H1 (cell line): ENCODE measurements at regions not wholly inside any gene's neighbourhood (a gene's known extent, or its start where the extent isn't known, plus 50 kb on each side); places are given as distances from the start of the nearest gene placed in this dataset.

Experiments used
- CTCF ChIA-PET: fragments of 300-600 bp; sonication (Branson Sonifier 250); formaldehyde crosslinking; loops from one replicate; lab custom pipeline; 2021; ENCODE audit not compliant: partially characterized antibody; lab: Charles Lee
- POLR2A ChIA-PET: fragments of 300-600 bp; sonication (Branson Sonifier 250); formaldehyde crosslinking; loops from one replicate; lab custom pipeline; 2021; ENCODE audit warnings: inconsistent platforms; ENCODE audit not compliant: partially characterized antibody; lab: Charles Lee
- DNase-seq, 2 experiments: peaks; one replicate each; pipeline versions ENCODE4 v3.0.0 to v3.0.0-alpha.2; 2010 to 2022; ENCODE audit warnings: low spot score in 2 of 2, low read depth in 1 of 2, mixed read lengths in 1 of 2
- FAIRE-seq: peaks from 2 replicates; lab custom pipeline; 2011; peaks lifted over from hg19 to GRCh38; lab: Jason Lieb, UNC
- H2AFZ ChIP-seq: 2 replicates; pipeline ENCODE4 v1.8.1; 2012; ENCODE audit warnings: low read length, inconsistent platforms
- H2AK5ac ChIP-seq: 2 replicates; pipeline ENCODE4 v1.6.1; 2013; ENCODE audit warnings: low read depth, low read length
- H2BK120ac ChIP-seq: replicated peaks from 2 replicates; pipeline ENCODE3; 2013; ENCODE audit warnings: low read depth, low read length, inconsistent platforms
- H2BK12ac ChIP-seq: 2 replicates; pipeline ENCODE4 v1.6.1; 2013; ENCODE audit warnings: low read depth, low read length
- H2BK15ac ChIP-seq: 2 replicates; pipeline ENCODE4 v1.6.1; 2013; ENCODE audit warnings: low read length
- H2BK20ac ChIP-seq: 2 replicates; pipeline ENCODE4 v1.6.1; 2013; ENCODE audit warnings: low read length
- H2BK5ac ChIP-seq: 2 replicates; pipeline ENCODE4 v1.6.1; 2013; ENCODE audit warnings: low read depth, low read length
- H3K14ac ChIP-seq: 2 replicates; pipeline ENCODE4 v1.6.1; 2013; ENCODE audit warnings: inconsistent platforms; ENCODE audit not compliant: insufficient read length
- H3K18ac ChIP-seq: 2 replicates; pipeline ENCODE4 v1.6.1; 2013; ENCODE audit warnings: low read length; ENCODE audit errors: extremely low read depth
- H3K23ac ChIP-seq: 2 replicates; pipeline ENCODE4 v1.6.1; 2013; ENCODE audit warnings: inconsistent platforms; ENCODE audit not compliant: insufficient read length
- H3K23me2 ChIP-seq: 2 replicates; pipeline ENCODE4 v1.6.1; 2013; ENCODE audit warnings: low read depth, low read length
- H3K27ac ChIP-seq: 2 replicates; pipeline ENCODE4 v1.6.1; 2011; ENCODE audit warnings: low read depth, low read length, inconsistent platforms
- H3K27me3 ChIP-seq, 4 experiments: replicated peaks in 1 of 4; 1 replicate in 1 of 4; 2 replicates in 3 of 4; pipeline versions ENCODE4 v1.6.1 to v1.8.1; 2011 to 2013; ENCODE audit warnings: low read length in 3 of 4, mild to moderate bottlenecking in 3 of 4, inconsistent platforms in 2 of 4, mixed read lengths in 2 of 4, moderate library complexity in 1 of 4; ENCODE audit not compliant: control insufficient read depth in 3 of 4, insufficient read depth in 3 of 4; ENCODE audit errors: extremely low read depth in 1 of 4
- H3K36me3 ChIP-seq, 4 experiments: 2 replicates each; pipeline versions ENCODE4 v1.6.1 to v1.8.1; 2011 to 2013; ENCODE audit warnings: mild to moderate bottlenecking in 4 of 4, low read length in 3 of 4, moderate library complexity in 2 of 4, control low read depth in 1 of 4, inconsistent platforms in 1 of 4; ENCODE audit not compliant: insufficient read depth in 4 of 4, control insufficient read depth in 2 of 4
- H3K4ac ChIP-seq: replicated peaks from 2 replicates; pipeline ENCODE3; 2013; ENCODE audit warnings: low read length, low read depth, mixed read lengths, inconsistent platforms; ENCODE audit not compliant: insufficient read length
- H3K4me1 ChIP-seq, 4 experiments: replicated peaks in 1 of 4; 1 replicate in 1 of 4; 2 replicates in 3 of 4; pipeline versions ENCODE4 v1.6.1 to v1.8.1; 2011 to 2013; ENCODE audit warnings: low read length in 3 of 4, inconsistent platforms in 2 of 4, mixed read lengths in 1 of 4; ENCODE audit not compliant: insufficient read depth in 4 of 4, control insufficient read depth in 3 of 4
- H3K4me2 ChIP-seq, 2 experiments: 2 replicates each; pipeline versions ENCODE4 v1.6.1 to v1.8.1; 2011 to 2013; ENCODE audit warnings: low read depth in 2 of 2, low read length in 2 of 2, control low read depth in 1 of 2, inconsistent platforms in 1 of 2, mild to moderate bottlenecking in 1 of 2; ENCODE audit not compliant: insufficient read depth in 1 of 2
- H3K4me3 ChIP-seq, 4 experiments: fragments of 200-600, 300-600 bp in 1 of 4; sonication (generic), shearing (Covaris generic), sonication (Bioruptor Twin) in 1 of 4; 2 replicates each; pipeline versions ENCODE4 v1.5.1 to v1.8.1; 2011 to 2016; ENCODE audit warnings: low read length in 4 of 4, low read depth in 3 of 4, control low read depth in 2 of 4, inconsistent platforms in 2 of 4, mild to moderate bottlenecking in 2 of 4, mixed read lengths in 1 of 4, moderate library complexity in 1 of 4; ENCODE audit not compliant: insufficient read depth in 2 of 4; ENCODE audit errors: extremely low read depth in 1 of 4
- H3K56ac ChIP-seq: replicated peaks from 2 replicates; pipeline ENCODE3; 2013; ENCODE audit warnings: low read depth, mild to moderate bottlenecking, mixed read lengths, low read length, inconsistent platforms; ENCODE audit not compliant: insufficient read length
- H3K79me1 ChIP-seq: 2 replicates; pipeline ENCODE4 v1.6.1; 2013; ENCODE audit warnings: low read depth, low read length, control low read depth
- H3K79me2 ChIP-seq, 2 experiments: 2 replicates each; pipeline versions ENCODE4 v1.6.1 to v1.8.1; 2012 to 2013; ENCODE audit warnings: low read length in 2 of 2, mild to moderate bottlenecking in 2 of 2, inconsistent platforms in 1 of 2; ENCODE audit not compliant: insufficient read depth in 2 of 2, control insufficient read depth in 1 of 2
- H3K9ac ChIP-seq, 4 experiments: replicated peaks in 1 of 4; 1 replicate in 1 of 4; 2 replicates in 3 of 4; pipeline versions ENCODE4 v1.6.1 to v1.8.1; 2011 to 2013; ENCODE audit warnings: low read depth in 3 of 4, low read length in 3 of 4, control low read depth in 2 of 4, mild to moderate bottlenecking in 2 of 4, moderate library complexity in 2 of 4, inconsistent platforms in 1 of 4; ENCODE audit errors: extremely low read depth in 1 of 4
- H3K9me3 ChIP-seq, 2 experiments: 2 replicates each; pipeline versions ENCODE4 v1.6.1 to v1.8.1; 2012 to 2013; ENCODE audit warnings: mild to moderate bottlenecking in 2 of 2, moderate library complexity in 2 of 2, control low read depth in 1 of 2, inconsistent platforms in 1 of 2, low read depth in 1 of 2, low read length in 1 of 2, mixed read lengths in 1 of 2; ENCODE audit not compliant: insufficient read depth in 2 of 2
- H4K20me1 ChIP-seq, 2 experiments: replicated peaks in 1 of 2; 2 replicates each; pipeline versions ENCODE3 to v1.8.1; 2011 to 2013; ENCODE audit warnings: inconsistent platforms in 2 of 2, low read length in 2 of 2, mild to moderate bottlenecking in 1 of 2; ENCODE audit not compliant: insufficient read depth in 2 of 2, control insufficient read depth in 1 of 2
- H4K5ac ChIP-seq: 2 replicates; pipeline ENCODE4 v1.6.1; 2013; ENCODE audit warnings: low read length, low read depth, mixed read lengths, inconsistent platforms; ENCODE audit not compliant: insufficient read length
- H4K8ac ChIP-seq: 2 replicates; pipeline ENCODE4 v1.8.0; 2013; ENCODE audit warnings: mild to moderate bottlenecking, moderate library complexity, low read length, inconsistent platforms; ENCODE audit not compliant: insufficient read depth; ENCODE audit errors: extremely low read depth
- H4K91ac ChIP-seq: replicated peaks from 2 replicates; pipeline ENCODE3; 2013; ENCODE audit warnings: low read length, mixed read lengths, inconsistent platforms; ENCODE audit not compliant: insufficient read length
- BCL11A ChIP-seq, 2 experiments: IDR thresholded peaks; one replicate each; pipeline ENCODE4 v1.6.1; 2011; ENCODE audit warnings: low read depth in 2 of 2, low read length in 2 of 2, mild to moderate bottlenecking in 2 of 2
- CBX5 ChIP-seq: fragments of 300-800, 300-1000 bp; sonication (generic); IDR thresholded peaks from 2 replicates; pipeline ENCODE4 v1.7.1; 2016; ENCODE audit warnings: antibody characterized with exemption, low read length, low read depth
- CHD1 ChIP-seq: IDR thresholded peaks from 2 replicates; pipeline ENCODE4 v1.6.1; 2012; ENCODE audit warnings: low read depth, low read length, improper control_type of control experiment
- JUN ChIP-seq: IDR thresholded peaks from 2 replicates; pipeline ENCODE4 v1.6.1; 2011; ENCODE audit warnings: low read depth, mild to moderate bottlenecking, improper control_type of control experiment, low read length
- NANOG ChIP-seq: IDR thresholded peaks from 2 replicates; pipeline ENCODE4 v1.6.1; 2011; ENCODE audit warnings: low read length, low read depth, mild to moderate bottlenecking, inconsistent platforms; ENCODE audit not compliant: insufficient read depth, poor library complexity, severe bottlenecking
- PHF8 ChIP-seq: fragments of 200-600 bp; sonication (generic); conservative IDR thresholded peaks from 2 replicates; pipeline ENCODE4 v1.7.1; 2012; ENCODE audit warnings: low read depth, mild to moderate bottlenecking, inconsistent platforms, low read length, moderate library complexity
- RAD21 ChIP-seq, 2 experiments: IDR thresholded peaks in 1 of 2; conservative IDR thresholded peaks in 1 of 2; 2 replicates each; pipeline ENCODE4 v1.6.1; 2011; ENCODE audit warnings: low read depth in 2 of 2, low read length in 2 of 2, improper control_type of control experiment in 1 of 2, inconsistent platforms in 1 of 2, mild to moderate bottlenecking in 1 of 2, moderate library complexity in 1 of 2
- SUZ12 ChIP-seq: fragments of 200-600 bp; sonication (generic); IDR thresholded peaks from 2 replicates; pipeline ENCODE4 v1.6.1; 2012; ENCODE audit warnings: mild to moderate bottlenecking, inconsistent platforms, low read length, moderate library complexity, mixed read lengths
- TBP ChIP-seq: IDR thresholded peaks from 2 replicates; pipeline ENCODE4 v1.6.1; 2011; ENCODE audit warnings: low read depth, low read length, improper control_type of control experiment
- ZNF274 ChIP-seq: IDR thresholded peaks from 2 replicates; pipeline ENCODE4 v1.7.0; 2012; ENCODE audit warnings: low read length, borderline replicate concordance; ENCODE audit errors: extremely low read depth
- WGBS, 2 experiments: shearing (Covaris generic) in 1 of 2; methylation state at CpG; one replicate each; pipeline versions ENCODE4 v1.1.6 to v1.1.7; 2013 to 2015; ENCODE audit warnings: low lambda C conversion rate in 2 of 2, mixed read lengths in 2 of 2, inconsistent platforms in 1 of 2, low coverage in 1 of 2, missing lambda C conversion rate in 1 of 2; ENCODE audit not compliant: insufficient replicate concordance in 2 of 2, insufficient coverage in 1 of 2, insufficient read length in 1 of 2; ENCODE audit errors: extremely low coverage in 1 of 2, missing lambda C conversion rate in 1 of 2; 5-methylcytosine and 5-hydroxymethylcytosine counted together

DNA sequence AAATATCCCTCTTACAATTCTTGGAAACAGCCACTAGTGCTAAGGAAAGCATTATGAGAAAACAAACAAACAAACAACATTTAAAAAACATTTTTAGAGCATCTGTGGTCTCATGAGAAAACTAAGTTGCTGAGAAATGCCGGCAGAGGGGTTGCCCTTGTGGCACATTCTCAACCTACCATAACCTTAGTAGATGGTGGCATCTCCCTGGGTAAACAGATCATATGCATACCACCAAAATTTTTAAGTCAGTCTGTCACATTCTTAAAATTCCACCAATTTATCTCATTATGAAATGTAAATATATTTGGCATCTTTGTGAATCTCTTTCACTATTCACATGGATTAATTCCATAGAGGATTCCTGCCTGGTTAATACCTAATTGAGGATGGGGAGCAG, 575.7 kb upstream of the MARCKS start:
- Histone ChIP-seq H3K14ac (no peak overlapping the region), H3K36me3 (no peaks in the 10 kb centered on the region), H4K8ac (no peak overlapping the region), H3K4me1 (peaks cover 0 to 7% (median 4%) of the 10 kb centered on the region in 4 experiments; a peak in 3 of 7 replicates), H3K27ac (no peak overlapping the region), H3K4ac (no peak overlapping the region), H2BK12ac (no peak overlapping the region), H3K27me3 (no peaks in the 10 kb centered on the region), H2BK120ac (no peak overlapping the region), H2BK5ac (no peak overlapping the region), H4K91ac (no peak overlapping the region), H4K20me1 (no peaks in the 10 kb centered on the region), H2AFZ (no peak overlapping the region), H4K5ac (no peak overlapping the region), H3K79me2 (no peaks in the 10 kb centered on the region), H3K23me2 (no peaks in the 10 kb centered on the region), H3K9ac (no peak overlapping the region), H3K23ac (no peak overlapping the region), H3K18ac (no peak overlapping the region), H3K4me2 (no peak overlapping the region), H2BK20ac (no peak overlapping the region), H2BK15ac (no peak overlapping the region), H2AK5ac (no peak overlapping the region), H3K79me1 (no peaks in the 10 kb centered on the region), H3K56ac (no peak overlapping the region), H3K4me3 (no peak overlapping the region), H3K9me3 (no peaks in the 10 kb centered on the region)
- TF ChIP-seq TBP (no peak), ZNF274 (no peak), JUN (no peak), SUZ12 (no peak), NANOG (no peak), BCL11A (IDR thresholded peaks at IDR 0.05; ENCODE audit: low read depth in 2 of 2, low read length in 2 of 2) (no peak), CHD1 (no peak), RAD21 (IDR thresholded peaks at IDR 0.05 in 1 of 2, conservative IDR thresholded peaks at IDR 0.05 in 1 of 2; ENCODE audit: low read depth in 2 of 2, low read length in 2 of 2) (no peak), CBX5 (no peak), PHF8 (no peak)
- CTCF ChIA-PET = no interaction called here
- no peak for DNase-seq
- POLR2A ChIA-PET = no interaction called here
- WGBS, 2 experiments = 69% methylated on average over 1 of the region's 1 CpG; no CpG with 5 or more reads in 1 of the 2 experiments
- FAIRE-seq = no peak
